RWPE2 (cell line): ENCODE measurements at regions not wholly inside any gene's neighbourhood (a gene's known extent, or its start where the extent isn't known, plus 50 kb on each side); places are given as distances from the start of the nearest gene placed in this dataset.

Experiments used
- ATAC-seq: fragments of 200-7000 bp; cut with Tn5 transposase; 3 replicates; pipeline ENCODE4 v1.9.1; 2021; ENCODE audit warnings: low read depth
- DNase-seq: peaks from one replicate; pipeline ENCODE4 v3.0.0-alpha.2; 2020; ENCODE audit warnings: low spot score
- H3K27ac ChIP-seq: fragments of 450-650 bp; 2 replicates; pipeline ENCODE4 v1.5.1; 2017; ENCODE audit warnings: mild to moderate bottlenecking; ENCODE audit not compliant: poor library complexity, severe bottlenecking
- H3K27me3 ChIP-seq: fragments of 250-450 bp; sonication (Bioruptor Pico); 2 replicates; pipeline ENCODE4 v1.5.1; 2021; ENCODE audit warnings: mild to moderate bottlenecking, moderate library complexity; ENCODE audit not compliant: insufficient read depth, poor library complexity, severe bottlenecking
- H3K36me3 ChIP-seq: fragments of 250-450 bp; sonication (Bioruptor Pico); 2 replicates; pipeline ENCODE4 v1.5.1; 2020; ENCODE audit warnings: low read depth, mild to moderate bottlenecking, moderate library complexity
- H3K4me1 ChIP-seq: fragments of 250-450 bp; sonication (Bioruptor Pico); 2 replicates; pipeline ENCODE4 v1.5.1; 2021; ENCODE audit warnings: mild to moderate bottlenecking, moderate library complexity; ENCODE audit not compliant: insufficient read depth, poor library complexity, severe bottlenecking
- H3K4me3 ChIP-seq: fragments of 250-450 bp; sonication (Bioruptor Pico); 2 replicates; pipeline ENCODE4 v1.5.1; 2021; ENCODE audit warnings: mild to moderate bottlenecking, moderate library complexity; ENCODE audit not compliant: severe bottlenecking
- H3K9me3 ChIP-seq: fragments of 250-450 bp; sonication (Bioruptor Pico); 2 replicates; pipeline ENCODE4 v1.5.1; 2021; ENCODE audit warnings: mild to moderate bottlenecking, moderate library complexity; ENCODE audit not compliant: severe bottlenecking
- TF ChIP-seq, protein P1 (sequence below): fragments of 450-650 bp; IDR thresholded peaks from one replicate; pipeline ENCODE4 v1.5.1; 2017; ENCODE audit warnings: mild to moderate bottlenecking, moderate library complexity; ENCODE audit not compliant: poor library complexity, severe bottlenecking

DNA sequence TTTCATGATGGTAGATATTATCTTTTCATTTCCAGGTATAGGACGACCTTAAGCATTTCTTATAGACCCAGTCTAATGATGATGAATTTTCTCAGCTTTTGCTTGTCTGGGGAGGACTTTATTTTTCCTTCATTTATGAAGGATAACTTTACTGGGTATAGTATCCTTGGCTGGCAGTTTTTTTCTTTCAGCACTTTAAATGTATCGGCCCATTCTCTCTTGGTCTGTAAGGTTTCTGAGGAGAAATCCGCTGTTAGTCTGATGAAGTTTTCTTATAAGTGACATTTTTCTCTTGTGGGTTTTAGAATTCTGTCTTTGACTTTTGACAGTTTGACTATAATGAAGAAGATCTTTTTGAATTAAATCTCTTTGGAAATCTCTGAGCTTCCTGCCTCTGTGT, 144.7 kb upstream of the SLC22A23 start:
- no peak for DNase-seq
- H3K36me3 ChIP-seq = no peaks in the 10 kb centered on the region
- no peak overlapping the region for H3K4me3 ChIP-seq
- peaks cover 7% of the 10 kb centered on the region for H3K4me1 ChIP-seq
- TF ChIP-seq, protein P1, sequence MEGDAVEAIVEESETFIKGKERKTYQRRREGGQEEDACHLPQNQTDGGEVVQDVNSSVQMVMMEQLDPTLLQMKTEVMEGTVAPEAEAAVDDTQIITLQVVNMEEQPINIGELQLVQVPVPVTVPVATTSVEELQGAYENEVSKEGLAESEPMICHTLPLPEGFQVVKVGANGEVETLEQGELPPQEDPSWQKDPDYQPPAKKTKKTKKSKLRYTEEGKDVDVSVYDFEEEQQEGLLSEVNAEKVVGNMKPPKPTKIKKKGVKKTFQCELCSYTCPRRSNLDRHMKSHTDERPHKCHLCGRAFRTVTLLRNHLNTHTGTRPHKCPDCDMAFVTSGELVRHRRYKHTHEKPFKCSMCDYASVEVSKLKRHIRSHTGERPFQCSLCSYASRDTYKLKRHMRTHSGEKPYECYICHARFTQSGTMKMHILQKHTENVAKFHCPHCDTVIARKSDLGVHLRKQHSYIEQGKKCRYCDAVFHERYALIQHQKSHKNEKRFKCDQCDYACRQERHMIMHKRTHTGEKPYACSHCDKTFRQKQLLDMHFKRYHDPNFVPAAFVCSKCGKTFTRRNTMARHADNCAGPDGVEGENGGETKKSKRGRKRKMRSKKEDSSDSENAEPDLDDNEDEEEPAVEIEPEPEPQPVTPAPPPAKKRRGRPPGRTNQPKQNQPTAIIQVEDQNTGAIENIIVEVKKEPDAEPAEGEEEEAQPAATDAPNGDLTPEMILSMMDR = no peak
- H3K27ac ChIP-seq = no peak overlapping the region
- peaks cover 7% of the 10 kb centered on the region for H3K9me3 ChIP-seq
- no peaks in the 10 kb centered on the region for H3K27me3 ChIP-seq
- no peak for ATAC-seq

DNA sequence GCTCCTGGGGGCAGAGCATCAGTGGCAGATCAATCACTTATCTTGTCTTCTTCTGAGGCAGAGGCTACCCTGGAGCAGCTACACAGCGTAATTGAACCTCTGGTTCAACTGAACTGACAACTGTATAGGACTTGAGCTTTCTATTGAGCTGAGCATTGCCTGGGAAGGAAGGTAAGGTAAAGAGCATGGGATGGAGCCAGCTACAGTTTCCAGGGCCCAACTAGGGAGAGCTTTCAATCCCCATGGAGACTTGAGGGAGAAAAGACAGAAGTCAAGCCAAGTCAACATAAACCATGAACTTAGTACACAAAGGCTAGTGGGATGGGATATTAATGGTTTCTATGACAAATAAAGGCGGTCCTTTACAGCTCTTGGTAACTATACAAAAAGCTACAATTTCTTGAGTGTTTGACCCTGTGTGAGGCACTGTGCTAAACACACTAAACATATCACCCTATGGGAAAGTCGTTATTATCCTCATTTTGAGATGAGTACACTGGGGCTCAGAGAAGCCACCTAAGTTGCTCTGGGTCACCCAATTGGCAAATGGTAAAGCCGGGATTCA, 140.7 kb upstream of the SLC22A23 start:
- no peak overlapping the region for H3K27ac ChIP-seq
- DNase-seq = no peak
- H3K4me3 ChIP-seq = no peak overlapping the region
- ATAC-seq = no peak
- H3K9me3 ChIP-seq = peaks cover 6% of the 10 kb centered on the region
- H3K4me1 ChIP-seq = peaks cover 15% of the 10 kb centered on the region
- H3K36me3 ChIP-seq = no peaks in the 10 kb centered on the region
- H3K27me3 ChIP-seq = no peaks in the 10 kb centered on the region
- TF ChIP-seq, protein P1 = no peak

DNA sequence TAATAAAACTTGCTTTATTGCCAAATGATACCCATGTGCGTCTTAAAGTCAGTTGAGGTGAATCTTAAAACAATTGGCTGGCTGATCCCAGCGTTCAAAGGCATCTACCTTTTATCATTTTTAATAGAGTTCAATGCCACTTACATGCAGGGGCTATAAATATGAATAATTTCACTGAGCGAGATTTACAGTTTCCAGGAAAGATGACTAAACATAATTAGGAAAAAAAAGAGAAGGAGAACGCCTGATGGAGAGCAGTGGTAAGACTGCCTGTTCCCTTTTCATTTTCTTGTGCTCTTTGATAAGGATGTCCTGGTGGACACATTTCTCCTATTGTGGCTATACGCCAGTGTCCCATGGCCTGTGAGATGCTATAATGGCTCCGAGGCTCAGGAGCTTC, 139.9 kb upstream of the SLC22A23 start:
- Histone ChIP-seq H3K27ac (no peak overlapping the region), H3K4me1 (peaks cover 19% of the 10 kb centered on the region), H3K27me3 (no peaks in the 10 kb centered on the region), H3K36me3 (no peaks in the 10 kb centered on the region), H3K9me3 (no peaks in the 10 kb centered on the region), H3K4me3 (no peak overlapping the region)
- ATAC-seq (no peak), DNase-seq (no peak)
- TF ChIP-seq, protein P1 = no peak

DNA sequence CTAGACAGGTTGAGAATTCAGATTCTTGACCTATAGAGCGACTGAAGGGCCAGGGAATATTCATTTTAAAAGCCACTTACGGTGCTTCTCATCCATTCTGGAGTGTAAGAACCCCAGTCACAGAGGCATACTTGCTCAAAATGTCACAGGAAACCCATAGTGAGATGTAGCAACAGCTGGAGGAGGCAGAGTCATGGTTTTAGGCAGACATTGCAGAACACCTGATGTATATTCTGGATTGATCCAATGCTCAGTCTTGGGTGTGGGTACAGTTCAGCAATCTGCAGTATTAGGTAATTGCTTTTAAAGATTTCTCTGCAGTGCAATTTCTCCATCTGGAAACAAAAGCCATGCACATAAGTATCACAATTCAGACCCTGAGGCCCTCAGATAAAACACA, 137.4 kb upstream of the SLC22A23 start:
- peaks cover 25% of the 10 kb centered on the region for H3K4me1 ChIP-seq
- TF ChIP-seq, protein P1 = no peak
- no peak overlapping the region for H3K27ac ChIP-seq
- DNase-seq (no peak), ATAC-seq (no peak)
- H3K4me3 ChIP-seq = no peak overlapping the region
- no peaks in the 10 kb centered on the region for H3K27me3 ChIP-seq
- no peaks in the 10 kb centered on the region for H3K9me3 ChIP-seq
- H3K36me3 ChIP-seq = no peaks in the 10 kb centered on the region

DNA sequence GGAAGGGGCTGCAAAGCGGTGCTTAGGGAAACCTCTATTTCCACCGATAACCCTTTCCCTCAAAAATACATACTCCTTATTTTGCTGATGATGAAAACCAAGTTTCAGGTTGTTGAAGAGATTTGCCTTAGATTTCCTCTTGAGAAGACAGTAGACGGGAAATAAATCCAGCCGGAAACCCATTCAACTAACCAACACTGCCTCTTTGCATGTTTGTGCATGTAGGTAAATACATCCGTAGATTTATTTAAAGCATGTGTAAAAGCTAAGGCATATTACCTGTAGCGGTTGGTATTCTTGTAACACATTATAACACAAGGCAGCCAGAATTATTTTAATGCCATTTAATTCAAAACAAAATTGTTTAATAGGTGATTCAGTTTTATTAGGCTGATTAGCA, 136.3 kb upstream of the SLC22A23 start:
- Histone ChIP-seq H3K27ac (peak overlapping the region; percentile 87), H3K27me3 (no peaks in the 10 kb centered on the region), H3K9me3 (no peaks in the 10 kb centered on the region), H3K36me3 (no peaks in the 10 kb centered on the region), H3K4me3 (no peak overlapping the region), H3K4me1 (peaks cover 25% of the 10 kb centered on the region)
- ATAC-seq (no peak), DNase-seq (no peak)
- TF ChIP-seq, protein P1 = no peak
